Gastrocnemius medialis (tissue), 4 donors: ENCODE measurements at regions not wholly inside any gene's neighbourhood (a gene's known extent, or its start where the extent isn't known, plus 50 kb on each side); places are given as distances from the start of the nearest gene placed in this dataset.

ENCODE experiments used
- CTCF ChIP-seq, 5 experiments: fragments of 450-650 bp in 3 of 5; fragments of 200-600 bp in 2 of 5; sonication (generic) in 2 of 5; IDR thresholded peaks in 4 of 5; conservative IDR thresholded peaks in 1 of 5; 1 replicate in 4 of 5; 2 replicates in 1 of 5; pipeline ENCODE4 v1.5.1; 2016 to 2019; ENCODE audit warnings: antibody characterized with exemption in 5 of 5, mild to moderate bottlenecking in 3 of 5, moderate library complexity in 3 of 5
- POLR2A ChIP-seq, 2 donors: fragments of 450-650 bp; IDR thresholded peaks; one replicate each; pipeline ENCODE4 v1.6.1; 2017; ENCODE audit warnings: antibody characterized with exemption in 2 of 2, mild to moderate bottlenecking in 2 of 2, moderate library complexity in 2 of 2

- TF ChIP-seq CTCF (IDR thresholded peaks at IDR 0.05 in 4 of 5, conservative IDR thresholded peaks at IDR 0.05 in 1 of 5) (no peak), POLR2A (IDR thresholded peaks at IDR 0.05) (no peak)
Observed at GRCh38 chr20:22513574-22513973, 70.8 kb downstream of the FOXA2 start.
